HepG2 (cell line): ENCODE measurements at regions not wholly inside any gene's neighbourhood (a gene's known extent, or its start where the extent isn't known, plus 50 kb on each side); places are given as distances from the start of the nearest gene placed in this dataset.

Source experiments
- DPF2 ChIP-seq: sonication (generic); formaldehyde crosslinking; IDR thresholded peaks from 2 replicates; pipeline ENCODE4 v1.4.0; 2020; ENCODE audit warnings: mild to moderate bottlenecking, low read depth, missing genetic modification reagents, borderline replicate concordance
- HNRNPLL ChIP-seq: fragments of 200-400 bp; formaldehyde crosslinking; IDR thresholded peaks from 2 replicates; pipeline ENCODE4 v1.6.1; 2017; ENCODE audit warnings: mild to moderate bottlenecking, low read depth, low read length; ENCODE audit not compliant: poor library complexity, severe bottlenecking
- NCOA1 ChIP-seq: sonication (generic); formaldehyde crosslinking; IDR thresholded peaks from 2 replicates; pipeline ENCODE4 v1.9.0; 2021; ENCODE audit warnings: missing genetic modification reagents
- NR2C2 ChIP-seq: sonication (generic); formaldehyde crosslinking; IDR thresholded peaks from 2 replicates; pipeline ENCODE4 v1.4.0; 2020; ENCODE audit warnings: missing genetic modification reagents, mild to moderate bottlenecking, moderate library complexity, borderline replicate concordance
- POLR2AphosphoS5 ChIP-seq: IDR thresholded peaks from 2 replicates; pipeline ENCODE4 v1.6.1; 2012; ENCODE audit warnings: low read depth, low read length
- RERE ChIP-seq: IDR thresholded peaks from 2 replicates; pipeline ENCODE4 v1.6.1; 2016; ENCODE audit warnings: low read depth, missing genetic modification reagents, missing compliant biosample characterization
- XRCC5 ChIP-seq: fragments of 200-400 bp; formaldehyde crosslinking; optimal IDR thresholded peaks from 2 replicates; pipeline ENCODE3; 2017; ENCODE audit warnings: mild to moderate bottlenecking, low read length
- ZFP36L2 ChIP-seq: sonication (generic); formaldehyde crosslinking; IDR thresholded peaks from 2 replicates; pipeline ENCODE4 v1.4.0; 2020; ENCODE audit warnings: missing genetic modification reagents
- ZNF709 ChIP-seq: sonication (generic); formaldehyde crosslinking; IDR thresholded peaks from 2 replicates; pipeline ENCODE4 v1.5.0; 2020; ENCODE audit warnings: mild to moderate bottlenecking, missing genetic modification reagents
- TF ChIP-seq, protein P1 (sequence below): conservative IDR thresholded peaks from 2 replicates; pipeline ENCODE4 v1.6.1; 2018; ENCODE audit warnings: missing genetic modification reagents
- TF ChIP-seq, protein P2 (sequence below): sonication (generic); formaldehyde crosslinking; IDR thresholded peaks from 2 replicates; pipeline ENCODE4 v1.5.0; 2020; ENCODE audit warnings: mild to moderate bottlenecking, missing genetic modification reagents, moderate library complexity
- TF ChIP-seq, protein P3 (sequence below): sonication (generic); formaldehyde crosslinking; IDR thresholded peaks from 2 replicates; pipeline ENCODE4 v1.4.0; 2020; ENCODE audit warnings: missing genetic modification reagents, borderline replicate concordance
- TF ChIP-seq, protein P4 (sequence below): sonication (generic); formaldehyde crosslinking; IDR thresholded peaks from 2 replicates; pipeline ENCODE4 v1.8.1; 2023; ENCODE audit warnings: missing genetic modification reagents, inconsistent platforms, borderline replicate concordance

DNA sequence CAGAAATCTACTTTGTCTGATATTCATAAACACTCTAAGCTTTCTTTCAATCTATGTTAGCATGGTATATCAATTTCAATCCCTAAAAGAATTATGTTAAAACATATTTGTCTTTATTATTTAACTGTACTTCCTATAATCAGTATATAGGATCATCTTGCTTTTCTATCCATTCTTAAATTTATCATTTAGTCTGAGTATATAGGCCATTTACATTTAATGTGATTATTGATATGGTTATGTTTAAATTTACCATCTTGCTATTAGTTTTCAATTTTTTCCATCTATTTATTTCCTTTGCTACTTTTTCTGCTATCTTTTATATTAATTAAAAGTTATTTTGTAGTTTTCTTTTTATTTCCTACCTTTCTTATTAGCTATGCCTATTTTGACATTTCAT is 174.8 kb upstream of the MBNL1 start:
- TF ChIP-seq, protein P1, sequence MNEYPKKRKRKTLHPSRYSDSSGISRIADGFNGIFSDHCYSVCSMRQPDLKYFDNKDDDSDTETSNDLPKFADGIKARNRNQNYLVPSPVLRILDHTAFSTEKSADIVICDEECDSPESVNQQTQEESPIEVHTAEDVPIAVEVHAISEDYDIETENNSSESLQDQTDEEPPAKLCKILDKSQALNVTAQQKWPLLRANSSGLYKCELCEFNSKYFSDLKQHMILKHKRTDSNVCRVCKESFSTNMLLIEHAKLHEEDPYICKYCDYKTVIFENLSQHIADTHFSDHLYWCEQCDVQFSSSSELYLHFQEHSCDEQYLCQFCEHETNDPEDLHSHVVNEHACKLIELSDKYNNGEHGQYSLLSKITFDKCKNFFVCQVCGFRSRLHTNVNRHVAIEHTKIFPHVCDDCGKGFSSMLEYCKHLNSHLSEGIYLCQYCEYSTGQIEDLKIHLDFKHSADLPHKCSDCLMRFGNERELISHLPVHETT (CRISPR knock-in tag): no peak
- TF ChIP-seq, protein P2, sequence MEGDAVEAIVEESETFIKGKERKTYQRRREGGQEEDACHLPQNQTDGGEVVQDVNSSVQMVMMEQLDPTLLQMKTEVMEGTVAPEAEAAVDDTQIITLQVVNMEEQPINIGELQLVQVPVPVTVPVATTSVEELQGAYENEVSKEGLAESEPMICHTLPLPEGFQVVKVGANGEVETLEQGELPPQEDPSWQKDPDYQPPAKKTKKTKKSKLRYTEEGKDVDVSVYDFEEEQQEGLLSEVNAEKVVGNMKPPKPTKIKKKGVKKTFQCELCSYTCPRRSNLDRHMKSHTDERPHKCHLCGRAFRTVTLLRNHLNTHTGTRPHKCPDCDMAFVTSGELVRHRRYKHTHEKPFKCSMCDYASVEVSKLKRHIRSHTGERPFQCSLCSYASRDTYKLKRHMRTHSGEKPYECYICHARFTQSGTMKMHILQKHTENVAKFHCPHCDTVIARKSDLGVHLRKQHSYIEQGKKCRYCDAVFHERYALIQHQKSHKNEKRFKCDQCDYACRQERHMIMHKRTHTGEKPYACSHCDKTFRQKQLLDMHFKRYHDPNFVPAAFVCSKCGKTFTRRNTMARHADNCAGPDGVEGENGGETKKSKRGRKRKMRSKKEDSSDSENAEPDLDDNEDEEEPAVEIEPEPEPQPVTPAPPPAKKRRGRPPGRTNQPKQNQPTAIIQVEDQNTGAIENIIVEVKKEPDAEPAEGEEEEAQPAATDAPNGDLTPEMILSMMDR (CRISPR knock-in tag): no peak
- TF ChIP-seq POLR2AphosphoS5 (no peak), HNRNPLL (no peak), NR2C2 (CRISPR knock-in tag) (no peak), ZFP36L2 (no peak), NCOA1 (CRISPR knock-in tag) (no peak), RERE (CRISPR knock-in tag) (no peak), XRCC5 (no peak), DPF2 (no peak), ZNF709 (CRISPR knock-in tag) (no peak)
- TF ChIP-seq, protein P3, sequence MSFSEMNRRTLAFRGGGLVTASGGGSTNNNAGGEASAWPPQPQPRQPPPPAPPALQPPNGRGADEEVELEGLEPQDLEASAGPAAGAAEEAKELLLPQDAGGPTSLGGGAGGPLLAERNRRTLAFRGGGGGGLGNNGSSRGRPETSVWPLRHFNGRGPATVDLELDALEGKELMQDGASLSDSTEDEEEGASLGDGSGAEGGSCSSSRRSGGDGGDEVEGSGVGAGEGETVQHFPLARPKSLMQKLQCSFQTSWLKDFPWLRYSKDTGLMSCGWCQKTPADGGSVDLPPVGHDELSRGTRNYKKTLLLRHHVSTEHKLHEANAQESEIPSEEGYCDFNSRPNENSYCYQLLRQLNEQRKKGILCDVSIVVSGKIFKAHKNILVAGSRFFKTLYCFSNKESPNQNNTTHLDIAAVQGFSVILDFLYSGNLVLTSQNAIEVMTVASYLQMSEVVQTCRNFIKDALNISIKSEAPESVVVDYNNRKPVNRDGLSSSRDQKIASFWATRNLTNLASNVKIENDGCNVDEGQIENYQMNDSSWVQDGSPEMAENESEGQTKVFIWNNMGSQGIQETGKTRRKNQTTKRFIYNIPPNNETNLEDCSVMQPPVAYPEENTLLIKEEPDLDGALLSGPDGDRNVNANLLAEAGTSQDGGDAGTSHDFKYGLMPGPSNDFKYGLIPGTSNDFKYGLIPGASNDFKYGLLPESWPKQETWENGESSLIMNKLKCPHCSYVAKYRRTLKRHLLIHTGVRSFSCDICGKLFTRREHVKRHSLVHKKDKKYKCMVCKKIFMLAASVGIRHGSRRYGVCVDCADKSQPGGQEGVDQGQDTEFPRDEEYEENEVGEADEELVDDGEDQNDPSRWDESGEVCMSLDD (CRISPR knock-in tag): no peak
- TF ChIP-seq, protein P4, sequence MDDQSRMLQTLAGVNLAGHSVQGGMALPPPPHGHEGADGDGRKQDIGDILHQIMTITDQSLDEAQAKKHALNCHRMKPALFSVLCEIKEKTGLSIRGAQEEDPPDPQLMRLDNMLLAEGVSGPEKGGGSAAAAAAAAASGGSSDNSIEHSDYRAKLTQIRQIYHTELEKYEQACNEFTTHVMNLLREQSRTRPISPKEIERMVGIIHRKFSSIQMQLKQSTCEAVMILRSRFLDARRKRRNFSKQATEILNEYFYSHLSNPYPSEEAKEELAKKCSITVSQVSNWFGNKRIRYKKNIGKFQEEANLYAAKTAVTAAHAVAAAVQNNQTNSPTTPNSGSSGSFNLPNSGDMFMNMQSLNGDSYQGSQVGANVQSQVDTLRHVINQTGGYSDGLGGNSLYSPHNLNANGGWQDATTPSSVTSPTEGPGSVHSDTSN (CRISPR knock-in tag): no peak
